ENCODE measurements at regions not wholly inside any gene's neighbourhood (a gene's known extent, or its start where the extent isn't known, plus 50 kb on each side); places are given as distances from the start of the nearest gene placed in this dataset.

GRCh38 chr6:48813836-48814235, 649.2 kb downstream of the MMUT start:
- TF ChIP-seq CTCF (conservative IDR thresholded peaks at IDR 0.05) (no peak), EZH2 (IDR thresholded peaks at IDR 0.05; ENCODE audit: low read depth) (no peak)

Measured in PC-9 (cell line).